Activated T-helper 1 cell treated with anti-CD3 and anti-CD28 coated beads, Interleukin-12 subunit alpha, Interleukin-12 subunit beta, Interleukin-2, Interleukin-4 antibody, amounts not matched to agents 30 ng/mL and 10 ng/mL and 1 ng/mL, durations not matched to agents 14 hours and 24 hours and 36 hours (primary cell): ENCODE measurements at regions not wholly inside any gene's neighbourhood (a gene's known extent, or its start where the extent isn't known, plus 50 kb on each side); places are given as distances from the start of the nearest gene placed in this dataset.

Source experiments
- DNase-seq: peaks from one replicate; pipeline ENCODE4 v3.0.0; 2021; ENCODE audit warnings: low spot score
- H3K27ac Mint-ChIP-seq: one replicate; pipeline ENCODE4 v1.8.0; 2021; ENCODE audit warnings: mild to moderate bottlenecking, mixed read lengths
- H3K27me3 Mint-ChIP-seq: one replicate; pipeline ENCODE4 v1.8.0; 2022; ENCODE audit warnings: mild to moderate bottlenecking, moderate library complexity, mixed read lengths; ENCODE audit not compliant: insufficient read depth
- H3K36me3 Mint-ChIP-seq: one replicate; pipeline ENCODE4 v1.8.0; 2021; ENCODE audit warnings: low read depth, mixed read lengths
- H3K4me1 Mint-ChIP-seq: one replicate; pipeline ENCODE4 v1.8.0; 2021; ENCODE audit warnings: low read depth, mixed read lengths
- H3K4me3 Mint-ChIP-seq: one replicate; pipeline ENCODE4 v1.8.0; 2021; ENCODE audit warnings: mild to moderate bottlenecking, moderate library complexity, mixed read lengths
- H3K9me3 Mint-ChIP-seq: one replicate; pipeline ENCODE4 v1.8.0; 2021; ENCODE audit warnings: mixed read lengths
- intact Hi-C: fragments of 100-400 bp; cut with micrococcal nuclease; formaldehyde crosslinking; loops from one replicate; pipeline ENCODE4 v1.15.1; 2024

- H3K27ac Mint-ChIP-seq = no peak overlapping the region
- no peaks in the 10 kb centered on the region for H3K27me3 Mint-ChIP-seq
- no peak overlapping the region for H3K4me3 Mint-ChIP-seq
- no peaks in the 10 kb centered on the region for H3K4me1 Mint-ChIP-seq
- H3K36me3 Mint-ChIP-seq = no peaks in the 10 kb centered on the region
- no peak for DNase-seq
- no peaks in the 10 kb centered on the region for H3K9me3 Mint-ChIP-seq
- intact Hi-C loops = no loop called here
Observed at GRCh38 chr10:128879441-128880140, 587.5 kb upstream of the MGMT start.

- H3K4me3 Mint-ChIP-seq = no peak overlapping the region
- intact Hi-C loops = no loop called here
- DNase-seq = no peak
- no peak overlapping the region for H3K27ac Mint-ChIP-seq
- H3K36me3 Mint-ChIP-seq = no peaks in the 10 kb centered on the region
- H3K4me1 Mint-ChIP-seq = no peaks in the 10 kb centered on the region
- H3K9me3 Mint-ChIP-seq = no peaks in the 10 kb centered on the region
- no peaks in the 10 kb centered on the region for H3K27me3 Mint-ChIP-seq
Observed at GRCh38 chr10:128880159-128880725, 586.8 kb upstream of the MGMT start.

- intact Hi-C loops = no loop called here
- H3K4me1 Mint-ChIP-seq = no peaks in the 10 kb centered on the region
- no peak overlapping the region for H3K4me3 Mint-ChIP-seq
- H3K9me3 Mint-ChIP-seq = no peaks in the 10 kb centered on the region
- no peaks in the 10 kb centered on the region for H3K36me3 Mint-ChIP-seq
- H3K27ac Mint-ChIP-seq = no peak overlapping the region
- DNase-seq = no peak
- H3K27me3 Mint-ChIP-seq = no peaks in the 10 kb centered on the region
Observed at GRCh38 chr10:128881086-128881485, 586.0 kb upstream of the MGMT start.

- Mint-ChIP-seq H3K27me3 (no peaks in the 10 kb centered on the region), H3K36me3 (no peaks in the 10 kb centered on the region), H3K4me3 (no peak overlapping the region), H3K27ac (no peak overlapping the region), H3K4me1 (no peaks in the 10 kb centered on the region), H3K9me3 (peaks cover 4% of the 10 kb centered on the region)
- DNase-seq = no peak
- intact Hi-C loops = no loop called here
Observed at GRCh38 chr10:128883231-128884032, 583.6 kb upstream of the MGMT start.

GRCh38 chr10:128884033-128884425 lies 583.0 kb upstream of the MGMT start:
- Mint-ChIP-seq H3K36me3 (no peaks in the 10 kb centered on the region), H3K4me1 (no peaks in the 10 kb centered on the region), H3K27me3 (no peaks in the 10 kb centered on the region), H3K9me3 (peaks cover 7% of the 10 kb centered on the region), H3K27ac (no peak overlapping the region), H3K4me3 (no peak overlapping the region)
- intact Hi-C loops = no loop called here
- no peak for DNase-seq

GRCh38 chr10:128884496-128885072 lies 582.5 kb upstream of the MGMT start:
- Mint-ChIP-seq H3K9me3 (peaks cover 7% of the 10 kb centered on the region), H3K27me3 (no peaks in the 10 kb centered on the region), H3K36me3 (no peaks in the 10 kb centered on the region), H3K27ac (no peak overlapping the region), H3K4me1 (no peaks in the 10 kb centered on the region), H3K4me3 (no peak overlapping the region)
- intact Hi-C loops = no loop called here
- no peak for DNase-seq

GRCh38 chr10:128885573-128886555 lies 581.2 kb upstream of the MGMT start:
- Mint-ChIP-seq H3K36me3 (no peaks in the 10 kb centered on the region), H3K27ac (no peak overlapping the region), H3K4me1 (no peaks in the 10 kb centered on the region), H3K4me3 (no peak overlapping the region), H3K9me3 (peaks cover 7% of the 10 kb centered on the region), H3K27me3 (no peaks in the 10 kb centered on the region)
- no peak for DNase-seq
- intact Hi-C loops = no loop called here

GRCh38 chr10:128887856-128888255 lies 579.2 kb upstream of the MGMT start:
- intact Hi-C loops = no loop called here
- H3K27ac Mint-ChIP-seq = no peak overlapping the region
- no peaks in the 10 kb centered on the region for H3K27me3 Mint-ChIP-seq
- H3K36me3 Mint-ChIP-seq = no peaks in the 10 kb centered on the region
- H3K4me1 Mint-ChIP-seq = no peaks in the 10 kb centered on the region
- peaks cover 7% of the 10 kb centered on the region for H3K9me3 Mint-ChIP-seq
- DNase-seq = no peak
- H3K4me3 Mint-ChIP-seq = no peak overlapping the region

GRCh38 chr10:128892005-128892404 lies 575.0 kb upstream of the MGMT start:
- Mint-ChIP-seq H3K27me3 (no peaks in the 10 kb centered on the region), H3K4me3 (no peak overlapping the region), H3K36me3 (no peaks in the 10 kb centered on the region), H3K27ac (no peak overlapping the region), H3K9me3 (peaks cover 7% of the 10 kb centered on the region), H3K4me1 (no peaks in the 10 kb centered on the region)
- intact Hi-C loops = no loop called here
- DNase-seq = no peak

GRCh38 chr10:128894641-128895040 lies 572.4 kb upstream of the MGMT start:
- H3K27me3 Mint-ChIP-seq = no peaks in the 10 kb centered on the region
- intact Hi-C loops = no loop called here
- no peaks in the 10 kb centered on the region for H3K4me1 Mint-ChIP-seq
- no peak overlapping the region for H3K4me3 Mint-ChIP-seq
- H3K27ac Mint-ChIP-seq = no peak overlapping the region
- no peak for DNase-seq
- H3K36me3 Mint-ChIP-seq = no peaks in the 10 kb centered on the region
- no peaks in the 10 kb centered on the region for H3K9me3 Mint-ChIP-seq

GRCh38 chr10:128895473-128895872 lies 571.6 kb upstream of the MGMT start:
- Mint-ChIP-seq H3K4me1 (no peaks in the 10 kb centered on the region), H3K9me3 (no peaks in the 10 kb centered on the region), H3K36me3 (no peaks in the 10 kb centered on the region), H3K27me3 (no peaks in the 10 kb centered on the region), H3K4me3 (no peak overlapping the region), H3K27ac (no peak overlapping the region)
- intact Hi-C loops = no loop called here
- DNase-seq = no peak

GRCh38 chr10:128896116-128896795 lies 570.8 kb upstream of the MGMT start:
- H3K9me3 Mint-ChIP-seq = no peaks in the 10 kb centered on the region
- intact Hi-C loops = no loop called here
- H3K36me3 Mint-ChIP-seq = no peaks in the 10 kb centered on the region

More at GRCh38 chr10:128896116-128896795, 570.8 kb upstream of the MGMT start:
- no peak for DNase-seq
- H3K27ac Mint-ChIP-seq = no peak overlapping the region
- H3K4me3 Mint-ChIP-seq = no peak overlapping the region
- no peaks in the 10 kb centered on the region for H3K4me1 Mint-ChIP-seq
- H3K27me3 Mint-ChIP-seq = no peaks in the 10 kb centered on the region
